ENCODE measurements at regions not wholly inside any gene's neighbourhood (a gene's known extent, or its start where the extent isn't known, plus 50 kb on each side); places are given as distances from the start of the nearest gene placed in this dataset.

DNA sequence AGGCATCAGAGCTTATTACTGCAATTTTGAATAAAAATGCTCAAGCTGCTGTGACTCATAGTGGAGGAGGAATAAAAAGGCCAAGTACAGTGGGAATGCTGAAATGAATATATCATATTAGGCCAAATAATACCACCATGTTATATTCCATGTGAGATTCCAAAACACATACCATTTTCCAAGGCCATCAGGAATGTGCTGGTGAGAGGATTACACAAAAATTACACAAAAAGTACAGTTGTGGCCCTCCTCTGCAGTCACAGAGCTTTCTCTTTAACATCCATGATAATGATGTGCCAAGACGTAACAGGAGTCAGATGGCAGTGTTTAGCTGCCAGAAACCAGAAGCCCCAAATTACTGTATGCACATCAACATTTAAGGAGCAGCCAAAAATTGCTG is 153.5 kb downstream of the PCDH18 start:
- TF ChIP-seq CTCF (IDR thresholded peaks at IDR 0.05), result no peak
- no peak for TF ChIP-seq POLR2A (IDR thresholded peaks at IDR 0.05)
